SU-DHL-6 (cell line): ENCODE measurements at regions not wholly inside any gene's neighbourhood (a gene's known extent, or its start where the extent isn't known, plus 50 kb on each side); places are given as distances from the start of the nearest gene placed in this dataset.

Source experiments
- EZH2phosphoT487 ChIP-seq: fragments of 200-600 bp; sonication (generic), shearing (Covaris generic); conservative IDR thresholded peaks from 2 replicates; pipeline ENCODE4 v1.6.1; 2018; ENCODE audit warnings: mild to moderate bottlenecking, antibody characterized with exemption, low read length, moderate library complexity, mixed read lengths
- TF ChIP-seq, protein P1 (sequence below): fragments of 200-600 bp; sonication (generic); IDR thresholded peaks from one replicate; pipeline ENCODE4 v1.5.1; 2017; ENCODE audit warnings: antibody characterized with exemption, mild to moderate bottlenecking, low read length, moderate library complexity; ENCODE audit not compliant: insufficient read depth, poor library complexity, severe bottlenecking

DNA sequence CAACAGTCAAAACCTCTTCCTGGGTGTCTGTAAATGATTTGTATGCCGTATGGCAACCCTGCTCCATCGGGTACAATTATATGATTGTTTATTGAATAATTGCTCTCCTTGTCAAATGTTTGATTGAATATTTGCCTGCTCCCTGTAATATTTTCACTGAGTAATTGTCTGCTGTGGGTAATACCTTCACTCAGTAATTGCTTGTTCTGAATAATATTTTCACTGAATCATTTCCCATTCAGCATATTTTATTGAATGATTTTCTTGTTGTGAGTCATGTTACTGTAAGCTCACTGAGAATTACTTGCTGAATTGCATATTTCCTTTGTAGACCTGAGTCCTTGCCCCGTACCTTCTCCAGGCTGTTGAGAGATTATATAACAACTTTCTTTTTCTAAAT, 535.2 kb downstream of the METTL4 start:
- TF ChIP-seq, protein P1, sequence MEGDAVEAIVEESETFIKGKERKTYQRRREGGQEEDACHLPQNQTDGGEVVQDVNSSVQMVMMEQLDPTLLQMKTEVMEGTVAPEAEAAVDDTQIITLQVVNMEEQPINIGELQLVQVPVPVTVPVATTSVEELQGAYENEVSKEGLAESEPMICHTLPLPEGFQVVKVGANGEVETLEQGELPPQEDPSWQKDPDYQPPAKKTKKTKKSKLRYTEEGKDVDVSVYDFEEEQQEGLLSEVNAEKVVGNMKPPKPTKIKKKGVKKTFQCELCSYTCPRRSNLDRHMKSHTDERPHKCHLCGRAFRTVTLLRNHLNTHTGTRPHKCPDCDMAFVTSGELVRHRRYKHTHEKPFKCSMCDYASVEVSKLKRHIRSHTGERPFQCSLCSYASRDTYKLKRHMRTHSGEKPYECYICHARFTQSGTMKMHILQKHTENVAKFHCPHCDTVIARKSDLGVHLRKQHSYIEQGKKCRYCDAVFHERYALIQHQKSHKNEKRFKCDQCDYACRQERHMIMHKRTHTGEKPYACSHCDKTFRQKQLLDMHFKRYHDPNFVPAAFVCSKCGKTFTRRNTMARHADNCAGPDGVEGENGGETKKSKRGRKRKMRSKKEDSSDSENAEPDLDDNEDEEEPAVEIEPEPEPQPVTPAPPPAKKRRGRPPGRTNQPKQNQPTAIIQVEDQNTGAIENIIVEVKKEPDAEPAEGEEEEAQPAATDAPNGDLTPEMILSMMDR, result no peak
- no peak for TF ChIP-seq EZH2phosphoT487
